H9 (cell line): ENCODE measurements at regions not wholly inside any gene's neighbourhood (a gene's known extent, or its start where the extent isn't known, plus 50 kb on each side); places are given as distances from the start of the nearest gene placed in this dataset.
A peak's percentile ranks its signal among the peaks of the same experiment; 100 is the strongest.

ENCODE experiments used
- DNase-seq: peaks from one replicate; pipeline ENCODE4 v3.0.0-alpha.2; 2017
- H2AFZ ChIP-seq: one replicate; pipeline ENCODE4 v1.6.1; 2013; ENCODE audit warnings: mild to moderate bottlenecking, low read length, control low read depth, moderate library complexity
- H2AK5ac ChIP-seq: 2 replicates; pipeline ENCODE4 v1.6.1; 2013; ENCODE audit warnings: low read length, control low read depth, mixed read lengths; ENCODE audit not compliant: insufficient read length
- H2BK120ac ChIP-seq: one replicate; pipeline ENCODE4 v1.6.1; 2013; ENCODE audit warnings: low read depth, mild to moderate bottlenecking, low read length, control low read depth, inconsistent platforms; ENCODE audit not compliant: poor library complexity, severe bottlenecking
- H2BK12ac ChIP-seq: 2 replicates; pipeline ENCODE4 v1.6.1; 2013; ENCODE audit warnings: low read length, control low read depth, mixed read lengths, low read depth; ENCODE audit not compliant: insufficient read length
- H2BK15ac ChIP-seq: 2 replicates; pipeline ENCODE4 v1.6.1; 2013; ENCODE audit warnings: low read depth, low read length, control low read depth
- H2BK20ac ChIP-seq: one replicate; pipeline ENCODE4 v1.6.1; 2013; ENCODE audit warnings: low read depth, mild to moderate bottlenecking, low read length, control low read depth, inconsistent platforms; ENCODE audit not compliant: poor library complexity, severe bottlenecking
- H2BK5ac ChIP-seq: 2 replicates; pipeline ENCODE4 v1.6.1; 2013; ENCODE audit warnings: low read length, control low read depth, mixed read lengths; ENCODE audit not compliant: insufficient read length
- H3K14ac ChIP-seq: 2 replicates; pipeline ENCODE4 v1.6.1; 2013; ENCODE audit warnings: low read length, control low read depth; ENCODE audit not compliant: insufficient read depth
- H3K18ac ChIP-seq: 2 replicates; pipeline ENCODE4 v1.6.1; 2013; ENCODE audit warnings: low read depth, mild to moderate bottlenecking, mixed read lengths, low read length, control low read depth; ENCODE audit not compliant: insufficient read length
- H3K23ac ChIP-seq: 2 replicates; pipeline ENCODE4 v1.6.1; 2013; ENCODE audit warnings: low read length, control low read depth, mixed read lengths, low read depth; ENCODE audit not compliant: insufficient read length
- H3K23me2 ChIP-seq: 2 replicates; pipeline ENCODE4 v1.6.1; 2013; ENCODE audit warnings: low read depth, mild to moderate bottlenecking, mixed read lengths, low read length, control low read depth; ENCODE audit not compliant: insufficient read length, poor library complexity, severe bottlenecking
- H3K27ac ChIP-seq: 2 replicates; pipeline ENCODE4 v1.5.1; 2013; ENCODE audit warnings: low read length, control low read depth, mixed read lengths, low read depth; ENCODE audit not compliant: insufficient read length
- H3K27me3 ChIP-seq: 2 replicates; pipeline ENCODE4 v1.6.1; 2013; ENCODE audit warnings: low read length, control low read depth, inconsistent platforms; ENCODE audit not compliant: insufficient read depth
- H3K4ac ChIP-seq: 2 replicates; pipeline ENCODE4 v1.6.1; 2013; ENCODE audit warnings: low read depth, mild to moderate bottlenecking, control low read depth, inconsistent platforms, low read length, moderate library complexity
- H3K4me1 ChIP-seq: 2 replicates; pipeline ENCODE4 v1.6.1; 2013; ENCODE audit warnings: low read length, control low read depth, inconsistent platforms; ENCODE audit not compliant: insufficient read depth
- H3K4me2 ChIP-seq: 2 replicates; pipeline ENCODE4 v1.6.1; 2013; ENCODE audit warnings: low read length, control low read depth, mixed read lengths; ENCODE audit not compliant: insufficient read length, insufficient read depth
- H3K56ac ChIP-seq: 2 replicates; pipeline ENCODE4 v1.6.1; 2013; ENCODE audit warnings: low read depth, mild to moderate bottlenecking, mixed read lengths, low read length, control low read depth; ENCODE audit not compliant: insufficient read length
- H3K79me1 ChIP-seq: 2 replicates; pipeline ENCODE4 v1.6.1; 2013; ENCODE audit warnings: low read depth, mild to moderate bottlenecking, moderate library complexity, low read length, control low read depth, inconsistent platforms; ENCODE audit not compliant: insufficient read depth, poor library complexity, severe bottlenecking
- H3K79me2 ChIP-seq: 2 replicates; pipeline ENCODE4 v1.6.1; 2013; ENCODE audit warnings: low read length, control low read depth, inconsistent platforms; ENCODE audit not compliant: insufficient read depth
- H3K9ac ChIP-seq: 2 replicates; pipeline ENCODE4 v1.6.1; 2013; ENCODE audit warnings: low read length, control low read depth, mixed read lengths; ENCODE audit not compliant: insufficient read length; ENCODE audit errors: extremely low read depth
- H3K9me3 ChIP-seq: one replicate; pipeline ENCODE4 v1.6.1; 2013; ENCODE audit warnings: low read depth, low read length, inconsistent platforms; ENCODE audit not compliant: control insufficient read depth
- H3T11ph ChIP-seq: one replicate; pipeline ENCODE4 v1.6.1; 2013; ENCODE audit warnings: mild to moderate bottlenecking, low read length, control low read depth, inconsistent platforms
- H4K20me1 ChIP-seq: one replicate; pipeline ENCODE4 v1.6.1; 2013; ENCODE audit not compliant: control insufficient read depth, insufficient read length, insufficient read depth
- H4K5ac ChIP-seq: 2 replicates; pipeline ENCODE4 v1.6.1; 2013; ENCODE audit warnings: low read depth, mild to moderate bottlenecking, mixed read lengths, low read length, control low read depth; ENCODE audit not compliant: insufficient read length
- H4K8ac ChIP-seq: replicated peaks from 2 replicates; pipeline ENCODE4 v1.6.1; 2013; ENCODE audit warnings: low read length, control low read depth, mixed read lengths, low read depth; ENCODE audit not compliant: insufficient read length
- H4K91ac ChIP-seq: 2 replicates; pipeline ENCODE4 v1.6.1; 2013; ENCODE audit warnings: low read depth, mild to moderate bottlenecking, moderate library complexity, mixed read lengths, low read length, control low read depth; ENCODE audit not compliant: insufficient read length
- H3K27ac Mint-ChIP-seq, 3 experiments: 2 replicates in 2 of 3; 3 replicates in 1 of 3; pipeline ENCODE4 v1.8.0; 2020 to 2021; ENCODE audit warnings: mixed read lengths in 3 of 3, mild to moderate bottlenecking in 1 of 3, moderate library complexity in 1 of 3
- H3K27me3 Mint-ChIP-seq: 2 replicates; pipeline ENCODE4 v1.8.0; 2021; ENCODE audit warnings: low read depth, mild to moderate bottlenecking, moderate library complexity, mixed read lengths
- H3K36me3 Mint-ChIP-seq, 3 experiments: 2 replicates in 2 of 3; 3 replicates in 1 of 3; pipeline ENCODE4 v1.8.0; 2020 to 2021; ENCODE audit warnings: low read depth in 3 of 3, mixed read lengths in 3 of 3; ENCODE audit not compliant: insufficient read depth in 1 of 3
- H3K4me1 Mint-ChIP-seq, 2 experiments: 2 replicates each; pipeline ENCODE4 v1.8.0; 2020; ENCODE audit warnings: mixed read lengths in 2 of 2
- H3K4me3 Mint-ChIP-seq, 2 experiments: 2 replicates in 1 of 2; 3 replicates in 1 of 2; pipeline ENCODE4 v1.8.0; 2020 to 2021; ENCODE audit warnings: mild to moderate bottlenecking in 2 of 2, mixed read lengths in 2 of 2, moderate library complexity in 1 of 2
- H3K9me3 Mint-ChIP-seq, 2 experiments: 2 replicates in 1 of 2; 3 replicates in 1 of 2; pipeline ENCODE4 v1.8.0; 2020; ENCODE audit warnings: mild to moderate bottlenecking in 2 of 2, mixed read lengths in 2 of 2, moderate library complexity in 1 of 2
- CTCF ChIP-seq: fragments of 200-600 bp; sonication (generic); conservative IDR thresholded peaks from 3 replicates; pipeline ENCODE4 v1.8.0; 2021; ENCODE audit warnings: antibody characterized with exemption, mild to moderate bottlenecking
- whole genome bisulfite sequencing: extraction: QIAGEN DNeasy Blood & Tissue Kit; methylation state at CpG from one replicate; pipeline ENCODE4 v1.1.7; 2013; ENCODE audit warnings: missing lambda C conversion rate, low lambda C conversion rate, mixed read lengths; ENCODE audit not compliant: insufficient read length; ENCODE audit errors: extremely low coverage; 5-methylcytosine and 5-hydroxymethylcytosine counted together

- Histone ChIP-seq H3K27me3 (no peaks in the 10 kb centered on the region), H3K23me2 (no peaks in the 10 kb centered on the region), H3K14ac (no peak overlapping the region), H2BK12ac (no peak overlapping the region), H3K23ac (no peak overlapping the region), H3T11ph (no peak overlapping the region), H2BK120ac (no peak overlapping the region), H4K20me1 (no peaks in the 10 kb centered on the region), H3K9me3 (no peaks in the 10 kb centered on the region), H3K4me2 (no peak overlapping the region), H2BK5ac (no peak overlapping the region), H4K91ac (no peak overlapping the region), H4K8ac (no peak overlapping the region), H2AK5ac (no peak overlapping the region), H2AFZ (no peak overlapping the region), H3K4me1 (no peaks in the 10 kb centered on the region; the same call in 1 of the 2 replicates), H3K9ac (no peak overlapping the region), H3K27ac (no peak overlapping the region), H3K79me2 (no peaks in the 10 kb centered on the region), H3K4ac (no peak overlapping the region), H2BK20ac (no peak overlapping the region), H3K56ac (no peak overlapping the region), H4K5ac (no peak overlapping the region), H3K18ac (no peak overlapping the region), H3K79me1 (no peaks in the 10 kb centered on the region), H2BK15ac (no peak overlapping the region)
- no CpG with 5 or more reads among the region's 14 CpGs for WGBS
- no peak for TF ChIP-seq CTCF
- no peaks in the 10 kb centered on the region for H3K27me3 Mint-ChIP-seq
- no peak overlapping the region for H3K4me3 Mint-ChIP-seq
- peaks cover 12 to 15% of the 10 kb centered on the region in 2 experiments for H3K4me1 Mint-ChIP-seq
- no peaks in the 10 kb centered on the region for H3K36me3 Mint-ChIP-seq
- peak overlapping the region; percentile 3 to 36 (median 18); a peak in 3 of 7 replicates for H3K27ac Mint-ChIP-seq
- no peaks in the 10 kb centered on the region for H3K9me3 Mint-ChIP-seq
- no peak for DNase-seq
Measured at GRCh38 chr20:51926670-51927305, 124.5 kb upstream of the SALL4 start.
